SKM-1 (cell line): ENCODE measurements at regions not wholly inside any gene's neighbourhood (a gene's known extent, or its start where the extent isn't known, plus 50 kb on each side); places are given as distances from the start of the nearest gene placed in this dataset.

ENCODE experiments used
- DNase-seq: peaks from one replicate; lab custom pipeline; 2025; ENCODE audit not compliant: unreplicated experiment; lab: John Stamatoyannopoulos, UW

- no peak for DNase-seq
Observed at GRCh38 chr1:168391851-168392681, 111.4 kb downstream of the TBX19 start.

GRCh38 chr1:168390271-168390670 lies 109.6 kb downstream of the TBX19 start:
- no peak for DNase-seq

GRCh38 chr1:168387781-168388760 lies 107.4 kb downstream of the TBX19 start:
- DNase-seq, result no peak

- DNase-seq, result no peak
Observed at GRCh38 chr1:168386949-168387586, 106.4 kb downstream of the TBX19 start.

- no peak for DNase-seq
Observed at GRCh38 chr1:168386492-168386891, 105.8 kb downstream of the TBX19 start.

- no peak for DNase-seq
Observed at GRCh38 chr1:168381850-168382249, 101.2 kb downstream of the TBX19 start.

- no peak for DNase-seq
Observed at GRCh38 chr1:168380945-168381344, 100.3 kb downstream of the TBX19 start.

- no peak for DNase-seq
Observed at GRCh38 chr1:168379104-168379860, 98.6 kb downstream of the TBX19 start.

GRCh38 chr1:168375566-168376300 lies 95.1 kb downstream of the TBX19 start:
- no peak for DNase-seq

- DNase-seq, result no peak
Observed at GRCh38 chr1:168374566-168374965, 93.9 kb downstream of the TBX19 start.

GRCh38 chr1:168373869-168374268 lies 93.2 kb downstream of the TBX19 start:
- DNase-seq, result no peak

GRCh38 chr1:168372861-168373371 lies 92.2 kb downstream of the TBX19 start:
- DNase-seq, result no peak

- no peak for DNase-seq
Observed at GRCh38 chr1:168372307-168372706, 91.6 kb downstream of the TBX19 start.

GRCh38 chr1:168371477-168371876 lies 90.8 kb downstream of the TBX19 start:
- DNase-seq, result no peak

GRCh38 chr1:168370586-168370985 lies 89.9 kb downstream of the TBX19 start:
- DNase-seq, result no peak

- no peak for DNase-seq
Observed at GRCh38 chr1:168369655-168370054, 89.0 kb downstream of the TBX19 start.

- DNase-seq, result no peak
Observed at GRCh38 chr1:168368131-168368530, 87.5 kb downstream of the TBX19 start.

- DNase-seq, result no peak
Observed at GRCh38 chr1:168365719-168366479, 85.2 kb downstream of the TBX19 start.
